ENCODE measurements at regions not wholly inside any gene's neighbourhood (a gene's known extent, or its start where the extent isn't known, plus 50 kb on each side); places are given as distances from the start of the nearest gene placed in this dataset.

DNA sequence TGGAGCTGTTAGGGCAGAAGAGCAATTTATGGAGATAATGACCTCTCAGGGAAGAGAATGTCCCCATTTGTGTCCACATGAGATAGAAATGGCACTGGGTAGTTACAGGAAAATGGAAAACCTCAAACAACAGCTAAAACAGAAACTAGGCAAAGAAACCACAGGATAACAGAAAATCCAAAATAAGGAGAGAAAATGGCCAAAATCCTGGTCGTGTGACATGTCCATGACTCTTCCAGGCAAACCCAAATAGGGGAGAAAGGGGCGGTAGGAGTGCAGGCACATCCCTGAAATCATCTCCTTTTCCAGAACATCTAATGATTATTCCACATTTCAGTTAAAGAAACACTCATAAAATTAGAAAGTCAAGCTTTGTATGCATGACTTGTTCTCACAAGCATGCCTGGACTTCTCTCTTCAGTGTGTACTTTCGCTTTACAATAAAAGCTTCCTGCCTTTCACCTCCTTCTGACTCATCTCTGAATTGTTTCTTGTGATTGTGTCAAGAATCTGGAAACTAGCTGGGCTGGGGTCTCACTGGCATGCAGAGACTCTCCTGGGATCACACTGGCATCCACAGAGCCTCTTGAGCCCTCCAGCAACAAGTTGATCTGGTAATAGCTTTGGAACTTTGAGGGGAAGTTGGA, 171.4 kb upstream of the ZP4 start:
- DNase-seq: no peak

- no peak for DNase-seq
Observed at GRCh38 chr1:238060061-238060460, 169.3 kb upstream of the ZP4 start.

DNA sequence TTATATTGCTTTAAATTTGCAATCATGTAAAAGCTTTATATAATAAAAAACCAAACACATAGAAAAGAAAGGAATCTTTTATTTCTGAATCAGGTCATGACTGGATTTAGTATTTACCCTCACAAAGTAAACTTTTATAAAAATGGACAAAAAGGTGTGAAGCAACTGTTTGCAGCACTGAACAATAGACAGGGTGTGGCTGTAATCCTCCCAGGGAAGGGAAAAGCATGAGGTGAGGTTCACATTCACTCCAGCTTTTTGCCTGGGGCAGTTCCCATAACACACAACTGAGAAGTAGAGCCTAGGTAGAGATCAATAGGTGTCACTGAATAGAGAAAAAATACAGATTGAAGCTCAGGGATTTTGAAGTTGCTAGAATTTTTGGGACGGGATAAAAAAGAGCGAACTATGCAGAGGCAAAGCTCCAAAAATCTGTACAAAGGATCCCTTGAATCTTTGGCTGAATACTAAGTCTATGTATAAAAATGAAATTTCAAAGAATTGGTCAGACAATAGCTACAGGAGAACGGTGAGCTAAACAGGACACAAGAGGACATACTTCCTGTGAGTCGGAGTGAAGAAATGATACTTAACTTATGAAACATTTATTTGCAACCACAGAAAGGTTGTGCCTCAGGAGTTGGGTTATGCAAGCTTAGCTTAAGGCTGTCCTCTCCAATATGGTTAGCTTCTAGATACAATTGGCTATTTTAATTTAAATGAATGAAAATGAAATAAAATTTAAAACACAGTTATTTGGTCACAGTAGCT, 162.0 kb upstream of the ZP4 start:
- DNase-seq: no peak

GRCh38 chr1:238029126-238029525, 138.4 kb upstream of the ZP4 start:
- DNase-seq: no peak

GRCh38 chr1:238027366-238027765, 136.6 kb upstream of the ZP4 start:
- DNase-seq: no peak

DNA sequence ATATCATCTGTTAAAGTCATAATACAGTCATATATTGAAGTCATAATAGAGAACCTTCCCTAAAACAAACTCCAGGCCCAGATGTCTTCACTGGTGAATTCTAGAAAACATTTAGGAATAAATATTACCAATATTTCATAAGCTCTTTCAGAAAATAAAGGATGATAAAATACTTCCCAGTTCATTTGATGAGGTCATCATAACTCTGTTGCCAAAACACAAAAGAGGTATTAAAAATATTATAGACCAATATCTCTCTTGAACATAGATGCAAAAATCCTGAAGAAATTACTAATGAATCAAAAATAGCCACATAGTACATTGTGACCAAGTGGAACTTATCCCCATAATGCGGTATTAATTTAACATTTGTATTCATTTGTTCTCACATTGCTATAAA, 132.4 kb upstream of the ZP4 start:
- DNase-seq: no peak

GRCh38 chr1:238018214-238018613, 127.5 kb upstream of the ZP4 start:
- DNase-seq: no peak

GRCh38 chr1:238006779-238007178, 116.1 kb upstream of the ZP4 start:
- DNase-seq: no peak

DNA sequence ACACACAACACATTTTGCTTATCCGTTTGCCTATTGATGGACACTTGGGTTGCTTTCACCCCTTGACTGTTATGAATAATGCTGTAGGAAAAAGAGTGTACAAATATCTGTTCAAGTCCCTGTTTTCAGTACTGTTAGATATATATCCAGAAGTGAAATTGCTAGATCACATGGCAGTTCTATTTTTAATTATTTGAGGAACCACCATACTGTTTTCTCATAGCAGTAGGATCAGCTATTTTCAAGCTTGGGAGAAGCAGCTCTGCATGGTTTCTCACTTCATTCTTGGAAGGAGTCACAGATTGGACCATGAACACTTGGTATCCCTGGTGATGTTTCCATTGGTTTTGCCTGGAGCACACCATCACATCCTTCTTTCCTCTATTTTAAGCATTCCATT, 114.4 kb upstream of the ZP4 start:
- peak; percentile 86 for DNase-seq

- no peak for DNase-seq
Observed at GRCh38 chr1:238001818-238002217, 111.1 kb upstream of the ZP4 start.

GRCh38 chr1:237999426-238000052, 108.8 kb upstream of the ZP4 start:
- DNase-seq: no peak

- no peak for DNase-seq
Observed at GRCh38 chr1:237998581-237998980, 107.9 kb upstream of the ZP4 start.

- DNase-seq: no peak
Observed at GRCh38 chr1:237983496-237983895, 92.8 kb upstream of the ZP4 start.

DNA sequence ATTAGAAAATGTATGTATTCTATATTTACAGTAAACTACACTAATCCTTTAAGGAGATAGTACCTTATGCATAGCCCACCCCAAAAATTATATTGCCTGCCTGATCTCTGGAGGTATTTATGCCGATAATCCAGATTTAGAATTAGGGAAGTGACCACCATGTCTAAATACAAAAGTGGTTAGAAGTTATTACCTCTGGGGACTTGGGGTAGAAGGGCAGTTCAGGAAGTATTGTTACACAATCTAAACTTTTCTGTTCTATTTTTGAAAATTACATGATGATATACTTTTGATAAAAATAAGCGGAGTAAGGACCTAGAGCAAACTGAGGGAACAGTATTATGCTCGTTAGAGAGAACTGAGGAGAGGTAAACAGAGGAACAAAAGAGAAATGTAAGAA, 90.5 kb upstream of the ZP4 start:
- DNase-seq: peak; percentile 56

DNA sequence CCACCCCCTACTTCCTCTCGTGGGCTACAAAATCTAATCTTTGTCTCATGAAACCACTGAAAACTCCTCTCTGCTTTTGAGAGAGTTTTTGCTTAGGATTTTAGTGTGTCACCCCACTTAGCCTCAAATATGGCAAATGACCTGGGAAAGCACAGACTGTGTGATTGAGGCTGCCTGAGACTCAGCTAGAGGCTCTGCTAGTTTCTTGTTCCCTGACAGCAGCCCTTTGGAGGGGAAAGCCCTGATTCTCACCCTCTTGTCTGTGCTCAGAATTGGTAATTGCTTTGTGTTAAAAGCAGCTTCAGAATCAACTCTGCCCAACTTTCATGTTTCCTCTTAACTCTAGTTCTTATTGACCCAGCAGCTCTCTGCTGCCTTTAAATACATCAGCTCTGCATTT, 85.6 kb upstream of the ZP4 start:
- DNase-seq: no peak

DNA sequence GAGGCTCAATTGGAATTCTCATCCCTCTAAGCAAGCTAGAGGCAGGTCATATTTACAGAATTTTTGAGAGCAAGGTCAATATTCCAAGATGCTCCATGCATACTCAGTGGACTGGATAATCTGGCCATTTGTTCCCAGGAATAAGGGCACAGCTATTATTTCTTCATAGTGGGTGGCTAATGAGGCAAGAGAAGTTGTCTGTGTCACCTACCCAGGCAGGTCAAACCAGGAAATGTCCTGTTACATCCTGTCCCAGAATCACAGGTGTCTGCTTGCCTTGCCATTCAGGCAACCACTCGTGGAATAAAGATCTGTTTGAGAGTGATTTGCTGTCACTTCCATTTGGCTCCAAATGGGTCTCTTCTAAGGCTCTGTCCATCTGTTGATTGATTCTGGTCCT, 85.2 kb upstream of the ZP4 start:
- no peak for DNase-seq

DNA sequence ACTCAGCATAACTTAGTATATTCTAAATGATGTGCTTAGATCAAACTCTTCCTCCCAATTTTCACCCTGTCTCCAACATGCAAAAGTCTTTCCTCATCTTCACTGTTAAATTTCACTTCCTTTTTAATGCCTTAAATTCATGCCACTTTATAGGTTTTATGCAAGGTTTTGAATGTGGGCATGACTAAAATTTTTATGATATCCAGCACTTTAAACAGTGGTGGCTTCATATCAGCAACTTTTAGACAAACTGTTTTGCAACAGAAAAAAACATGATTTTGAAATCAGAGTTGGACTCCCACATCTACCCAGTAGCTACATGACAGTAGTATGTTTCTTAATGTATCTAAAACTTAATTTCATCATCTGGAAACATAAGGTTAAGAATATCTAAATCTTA, 84.7 kb upstream of the ZP4 start:
- DNase-seq: peak; percentile 88

GRCh38 chr1:237972186-237972585, 81.5 kb upstream of the ZP4 start:
- DNase-seq: no peak

- DNase-seq: no peak
Observed at GRCh38 chr1:237962985-237963384, 72.3 kb upstream of the ZP4 start.

GRCh38 chr1:237961754-237962153, 71.0 kb upstream of the ZP4 start:
- no peak for DNase-seq

GRCh38 chr1:237959838-237960237, 69.1 kb upstream of the ZP4 start:
- no peak for DNase-seq

- DNase-seq: no peak
Observed at GRCh38 chr1:237953238-237953637, 62.5 kb upstream of the ZP4 start.

Data from MV-4-11 (cell line).